GM12878 (cell line): ENCODE measurements at regions not wholly inside any gene's neighbourhood (a gene's known extent, or its start where the extent isn't known, plus 50 kb on each side); places are given as distances from the start of the nearest gene placed in this dataset.
A peak's percentile ranks its signal among the peaks of the same experiment; 100 is the strongest.

ENCODE experiments used
- ASH2L ChIP-seq: fragments of 300-600, 200-600 bp; sonication (generic); IDR thresholded peaks from 2 replicates; pipeline ENCODE4 v1.6.1; 2017; ENCODE audit warnings: low read depth, mild to moderate bottlenecking, borderline replicate concordance
- ATF2 ChIP-seq: IDR thresholded peaks from 2 replicates; pipeline ENCODE4 v1.6.1; 2012; ENCODE audit warnings: low read length, inconsistent platforms
- CHD2 ChIP-seq: IDR thresholded peaks from 2 replicates; pipeline ENCODE4 v1.6.1; 2011; ENCODE audit warnings: low read depth, low read length, improper control_type of control experiment, borderline replicate concordance
- CTCF ChIP-seq, 3 experiments: IDR thresholded peaks in 2 of 3; conservative IDR thresholded peaks in 1 of 3; 2 replicates each; pipeline ENCODE4 v1.5.1; 2011; ENCODE audit warnings: low read depth in 3 of 3, low read length in 3 of 3, mild to moderate bottlenecking in 3 of 3, control low read depth in 2 of 3, moderate library complexity in 2 of 3, inconsistent platforms in 1 of 3, mixed read lengths in 1 of 3; ENCODE audit not compliant: control insufficient read depth in 2 of 3, insufficient read depth in 1 of 3; ENCODE audit errors: extremely low read depth in 1 of 3
- EZH2 ChIP-seq: IDR thresholded peaks from 2 replicates; pipeline ENCODE4 v1.6.1; 2012; ENCODE audit warnings: low read depth, mild to moderate bottlenecking, control low read depth, inconsistent platforms, low read length, borderline replicate concordance; ENCODE audit not compliant: control insufficient read depth
- FOXK2 ChIP-seq: fragments of 450-650 bp; IDR thresholded peaks from 2 replicates; pipeline ENCODE4 v1.6.1; 2017; ENCODE audit warnings: mild to moderate bottlenecking, moderate library complexity
- IKZF1 ChIP-seq: fragments of 450-650 bp; conservative IDR thresholded peaks from 2 replicates; pipeline ENCODE4 v1.6.1; 2017; ENCODE audit warnings: antibody characterized with exemption, mild to moderate bottlenecking
- POLR2A ChIP-seq: IDR thresholded peaks from 2 replicates; pipeline ENCODE4 v1.6.1; 2011; ENCODE audit warnings: low read depth, mild to moderate bottlenecking, low read length
- POLR2AphosphoS5 ChIP-seq: IDR thresholded peaks from 2 replicates; pipeline ENCODE4 v1.6.1; 2011; ENCODE audit warnings: mild to moderate bottlenecking, low read length, inconsistent platforms
- SMC3 ChIP-seq: IDR thresholded peaks from 2 replicates; pipeline ENCODE4 v1.6.1; 2011; ENCODE audit warnings: low read length, improper control_type of control experiment, borderline replicate concordance
- TCF12 ChIP-seq: IDR thresholded peaks from 2 replicates; pipeline ENCODE4 v1.6.1; 2011; ENCODE audit warnings: low read depth, mild to moderate bottlenecking, low read length
- YY1 ChIP-seq: IDR thresholded peaks from 2 replicates; pipeline ENCODE4 v1.6.1; 2011; ENCODE audit warnings: low read depth, mild to moderate bottlenecking, low read length
- ZBTB4 ChIP-seq: fragments of 450-650 bp; formaldehyde crosslinking; IDR thresholded peaks from 2 replicates; pipeline ENCODE4 v1.4.0; 2022; ENCODE audit warnings: mild to moderate bottlenecking, moderate library complexity

GRCh38 chr1:113226148-113226547, 153.2 kb downstream of the LRIG2 start:
- TF ChIP-seq YY1, result no peak
- TF ChIP-seq TCF12, result 0 out of 2 replicates have a peak, but pooled peaks have one; percentile 38
- TF ChIP-seq POLR2A, result no peak
- no peak for TF ChIP-seq CTCF (IDR thresholded peaks at IDR 0.05 in 2 of 3, conservative IDR thresholded peaks at IDR 0.05 in 1 of 3; ENCODE audit: control insufficient read depth in 2 of 3, extremely low read depth in 1 of 3, insufficient read depth in 1 of 3, low read depth in 3 of 3, low read length in 3 of 3)
- no peak for TF ChIP-seq CHD2
- TF ChIP-seq EZH2, result no peak
- no peak for TF ChIP-seq POLR2AphosphoS5
- TF ChIP-seq ZBTB4 (CRISPR knock-in tag), result no peak
- no peak for TF ChIP-seq ASH2L
- no peak for TF ChIP-seq FOXK2
- peak; percentile 39 for TF ChIP-seq IKZF1
- no peak for TF ChIP-seq SMC3
- no peak; the same call in 1 of the 2 replicates for TF ChIP-seq ATF2
